IMR-90 (cell line): ENCODE measurements at regions not wholly inside any gene's neighbourhood (a gene's known extent, or its start where the extent isn't known, plus 50 kb on each side); places are given as distances from the start of the nearest gene placed in this dataset.

ENCODE experiments used
- ATAC-seq: fragments of 200-7000 bp; cut with Tn5 transposase; 2 replicates; pipeline ENCODE4 v1.9.1; 2020; ENCODE audit warnings: low read depth, mild to moderate bottlenecking, moderate library complexity
- BruUV-seq: library from RNA; stranded (reverse); fragments of 400-500 nt; replicated peaks from 2 replicates; lab custom pipeline; 2021; lab: Mats Ljungman, UMichigan
- CTCF ChIA-PET: fragments of 300-600 bp; formaldehyde crosslinking; extraction: SDS; loops from one replicate; lab custom pipeline; 2021; ENCODE audit warnings: antibody characterized with exemption; lab: Yijun Ruan, JAX
- POLR2A ChIA-PET: fragments of 300-600 bp; sonication (Branson Sonifier 250); formaldehyde crosslinking; loops from one replicate; lab custom pipeline; 2022; ENCODE audit warnings: antibody characterized with exemption; ENCODE audit not compliant: unreplicated experiment; lab: Charles Lee
- DNase-seq: peaks from one replicate; pipeline ENCODE4 v3.0.0; 2013
- H2AFZ ChIP-seq: replicated peaks from 2 replicates; pipeline ENCODE3; 2013; ENCODE audit warnings: low read length, mild to moderate bottlenecking; ENCODE audit not compliant: poor library complexity
- H2AK5ac ChIP-seq: 2 replicates; pipeline ENCODE4 v1.6.1; 2013; ENCODE audit warnings: low read depth, low read length, inconsistent platforms
- H2AK9ac ChIP-seq: replicated peaks from 2 replicates; pipeline ENCODE3; 2013; ENCODE audit warnings: mild to moderate bottlenecking, low read depth, low read length, moderate library complexity; ENCODE audit not compliant: poor library complexity
- H2BK120ac ChIP-seq: 2 replicates; pipeline ENCODE4 v1.6.1; 2013; ENCODE audit warnings: low read depth, low read length, inconsistent platforms
- H2BK15ac ChIP-seq: 3 replicates; pipeline ENCODE4 v1.6.1; 2013; ENCODE audit warnings: low read depth, low read length, inconsistent platforms
- H2BK20ac ChIP-seq: 2 replicates; pipeline ENCODE4 v1.6.1; 2013; ENCODE audit warnings: low read depth, mild to moderate bottlenecking, inconsistent platforms, low read length, moderate library complexity
- H2BK5ac ChIP-seq: 2 replicates; pipeline ENCODE4 v1.6.1; 2013; ENCODE audit warnings: mild to moderate bottlenecking, low read depth, low read length, inconsistent platforms; ENCODE audit not compliant: poor library complexity, severe bottlenecking
- H3K14ac ChIP-seq: replicated peaks from 2 replicates; pipeline ENCODE4 v1.6.1; 2013; ENCODE audit warnings: low read depth, low read length, inconsistent platforms
- H3K18ac ChIP-seq: 2 replicates; pipeline ENCODE4 v1.6.1; 2013; ENCODE audit warnings: low read depth, low read length, control low read depth
- H3K23ac ChIP-seq: 2 replicates; pipeline ENCODE4 v1.6.1; 2013; ENCODE audit warnings: low read depth, low read length, inconsistent platforms
- H3K27ac ChIP-seq: 2 replicates; pipeline ENCODE4 v1.5.1; 2013; ENCODE audit warnings: mild to moderate bottlenecking, control low read depth, low read length; ENCODE audit not compliant: insufficient read depth
- H3K27me3 ChIP-seq: 2 replicates; pipeline ENCODE4 v1.6.1; 2013; ENCODE audit warnings: low read length; ENCODE audit not compliant: control insufficient read depth, insufficient read depth
- H3K36me3 ChIP-seq: 2 replicates; pipeline ENCODE4 v1.6.1; 2013; ENCODE audit warnings: low read length, mixed read lengths; ENCODE audit not compliant: control insufficient read depth, insufficient read depth
- H3K4ac ChIP-seq: 2 replicates; pipeline ENCODE4 v1.6.1; 2013; ENCODE audit warnings: low read depth, low read length, inconsistent platforms
- H3K4me1 ChIP-seq: 2 replicates; pipeline ENCODE4 v1.6.1; 2013; ENCODE audit warnings: low read length, mixed read lengths; ENCODE audit not compliant: control insufficient read depth, insufficient read depth
- H3K4me2 ChIP-seq: 2 replicates; pipeline ENCODE4 v1.6.1; 2013; ENCODE audit warnings: low read depth, mild to moderate bottlenecking, control low read depth, low read length, moderate library complexity
- H3K4me3 ChIP-seq: 2 replicates; pipeline ENCODE4 v1.5.1; 2013; ENCODE audit warnings: low read depth, mild to moderate bottlenecking, control low read depth, low read length, moderate library complexity; ENCODE audit not compliant: insufficient read depth
- H3K56ac ChIP-seq: 2 replicates; pipeline ENCODE4 v1.6.1; 2013; ENCODE audit warnings: low read length, inconsistent platforms; ENCODE audit not compliant: insufficient read depth; ENCODE audit errors: extremely low read depth
- H3K79me1 ChIP-seq, 2 experiments: 2 replicates each; pipeline ENCODE4 v1.6.1; 2013; ENCODE audit warnings: low read length in 2 of 2, inconsistent platforms in 1 of 2, low read depth in 1 of 2
- H3K9ac ChIP-seq: 2 replicates; pipeline ENCODE4 v1.6.1; 2013; ENCODE audit warnings: low read depth, low read length, control low read depth
- H3K9me1 ChIP-seq: 2 replicates; pipeline ENCODE4 v1.6.1; 2013; ENCODE audit warnings: low read length, inconsistent platforms; ENCODE audit not compliant: insufficient read depth
- H3K9me3 ChIP-seq: 2 replicates; pipeline ENCODE4 v1.6.1; 2013; ENCODE audit warnings: low read length; ENCODE audit not compliant: control insufficient read depth, insufficient read depth
- H4K20me1 ChIP-seq: 2 replicates; pipeline ENCODE4 v1.6.1; 2013; ENCODE audit warnings: low read length, inconsistent platforms; ENCODE audit not compliant: insufficient read depth
- H4K5ac ChIP-seq: 2 replicates; pipeline ENCODE4 v1.6.1; 2013; ENCODE audit warnings: mild to moderate bottlenecking, low read depth, low read length, control low read depth
- H4K8ac ChIP-seq, 2 experiments: 2 replicates each; pipeline ENCODE4 v1.6.1; 2013; ENCODE audit warnings: low read depth in 2 of 2, low read length in 2 of 2, control low read depth in 1 of 2, inconsistent platforms in 1 of 2
- H4K91ac ChIP-seq: 2 replicates; pipeline ENCODE4 v1.6.1; 2013; ENCODE audit warnings: low read depth, low read length, inconsistent platforms; ENCODE audit not compliant: insufficient read depth
- BHLHE40 ChIP-seq: fragments of 150-350 bp; IDR thresholded peaks from 2 replicates; pipeline ENCODE4 v1.6.1; 2016; ENCODE audit warnings: mild to moderate bottlenecking, low read depth, low read length
- CEBPB ChIP-seq: IDR thresholded peaks from 2 replicates; pipeline ENCODE4 v1.6.1; 2012; ENCODE audit warnings: low read depth, low read length, improper control_type of control experiment
- CHD1 ChIP-seq: IDR thresholded peaks from 2 replicates; pipeline ENCODE4 v1.6.1; 2012; ENCODE audit warnings: low read depth, low read length, improper control_type of control experiment
- MAZ ChIP-seq: IDR thresholded peaks from 2 replicates; pipeline ENCODE4 v1.6.1; 2012; ENCODE audit warnings: low read depth, mild to moderate bottlenecking, low read length, improper control_type of control experiment, moderate library complexity, borderline replicate concordance
- MXI1 ChIP-seq: IDR thresholded peaks from 2 replicates; pipeline ENCODE4 v1.6.1; 2012; ENCODE audit warnings: low read depth, mild to moderate bottlenecking, low read length, moderate library complexity, borderline replicate concordance
- NFE2L2 ChIP-seq: fragments of 150-350 bp; IDR thresholded peaks from 2 replicates; pipeline ENCODE4 v1.6.1; 2016; ENCODE audit warnings: low read depth, mild to moderate bottlenecking, low read length
- POLR2A ChIP-seq: IDR thresholded peaks from 2 replicates; pipeline ENCODE4 v1.6.1; 2012; ENCODE audit warnings: mild to moderate bottlenecking, low read depth, low read length
- RAD21 ChIP-seq: IDR thresholded peaks from 2 replicates; pipeline ENCODE4 v1.6.1; 2012; ENCODE audit warnings: low read length, improper control_type of control experiment
- RCOR1 ChIP-seq: IDR thresholded peaks from 2 replicates; pipeline ENCODE4 v1.6.1; 2012; ENCODE audit warnings: mild to moderate bottlenecking, low read length, improper control_type of control experiment; ENCODE audit not compliant: insufficient replicate concordance
- SMC3 ChIP-seq: fragments of 150-350 bp; IDR thresholded peaks from 2 replicates; pipeline ENCODE4 v1.6.1; 2016; ENCODE audit warnings: low read depth, mild to moderate bottlenecking, antibody characterized with exemption, low read length, moderate library complexity
- WGBS, 2 experiments: methylation state at CpG; one replicate each; pipeline versions ENCODE4 v1.1.5 to v1.1.7; 2013; ENCODE audit warnings: missing lambda C conversion rate in 2 of 2; ENCODE audit not compliant: insufficient read length in 1 of 2; ENCODE audit errors: extremely low coverage in 2 of 2; 5-methylcytosine and 5-hydroxymethylcytosine counted together
- dilution Hi-C: fragments of 300-500 bp; cut with HindIII; formaldehyde crosslinking; loops from one replicate; pipeline ENCODE4 v1.14.3; 2018; ENCODE audit warnings: low sequenced_read_pairs; ENCODE audit not compliant: unreplicated experiment
- in situ Hi-C: fragments of 300-500 bp; cut with MboI; formaldehyde crosslinking; loops from 3 replicates; pipeline ENCODE4 v1.14.3; 2019; ENCODE audit warnings: low sequenced_read_pairs, inconsistent platforms, mixed read lengths
- intact Hi-C: fragments of 100-400 bp; cut with micrococcal nuclease; formaldehyde crosslinking; loops from 2 replicates; pipeline ENCODE4 v1.10.0; 2022
- TF ChIP-seq, protein P1 (sequence below): fragments of 150-350 bp; IDR thresholded peaks from 2 replicates; pipeline ENCODE4 v1.6.1; 2017; ENCODE audit warnings: mild to moderate bottlenecking, antibody characterized with exemption, low read length, low read depth
- TF ChIP-seq, protein P2 (sequence below): fragments of 150-350 bp; IDR thresholded peaks from 2 replicates; pipeline ENCODE4 v1.6.1; 2016; ENCODE audit warnings: low read depth, mild to moderate bottlenecking, low read length, moderate library complexity, borderline replicate concordance
- TF ChIP-seq, protein P3 (sequence below): conservative IDR thresholded peaks from 2 replicates; pipeline ENCODE4 v1.5.1; 2012; ENCODE audit warnings: mild to moderate bottlenecking, low read depth, low read length, improper control_type of control experiment

DNA sequence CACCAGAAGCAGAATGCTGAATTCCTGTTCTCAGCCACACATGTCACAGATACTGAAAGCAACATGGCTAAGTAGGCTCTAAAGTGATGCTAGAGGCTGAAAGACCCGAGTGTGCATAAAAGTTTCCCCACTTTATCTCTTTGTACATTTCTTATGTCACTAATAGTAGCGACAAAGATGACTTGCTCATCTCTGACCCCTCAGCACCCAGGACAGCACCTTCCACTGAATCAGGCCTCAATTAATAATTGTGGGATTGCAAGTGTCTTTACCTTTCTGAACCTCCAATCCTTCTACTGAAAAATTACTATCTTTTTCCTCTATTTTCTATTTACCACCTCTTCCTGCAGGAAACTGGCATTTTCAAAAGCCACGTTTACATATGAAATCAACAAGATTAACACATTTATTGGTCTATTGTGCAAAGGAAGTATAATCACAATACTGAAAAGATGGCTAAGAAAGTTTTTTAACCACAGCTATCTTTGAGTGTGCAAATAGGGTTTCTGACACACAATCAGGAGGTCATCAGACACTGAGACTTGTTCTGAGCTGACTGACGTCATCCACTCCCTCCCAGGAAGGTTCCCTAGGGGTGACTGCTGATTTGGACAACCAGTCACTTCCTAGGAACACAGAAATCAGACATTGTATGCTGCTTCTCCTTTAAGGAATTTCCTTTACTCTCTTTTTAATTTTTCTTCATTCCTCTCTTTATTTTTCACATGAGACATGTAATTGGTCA is 213.9 kb upstream of the ISX start:
- H4K20me1 ChIP-seq, result no peaks in the 10 kb centered on the region
- H3K9me1 ChIP-seq, result no peaks in the 10 kb centered on the region
- no TSS peak for BruUV-seq
- dilution Hi-C loops, result no loop called here
- H4K5ac ChIP-seq, result no peak overlapping the region
- H4K91ac ChIP-seq, result no peak overlapping the region
- no peak overlapping the region for H2BK15ac ChIP-seq
- no peak overlapping the region for H3K4me3 ChIP-seq
- H2AK5ac ChIP-seq, result no peak overlapping the region
- H3K79me1 ChIP-seq, result no peaks in the 10 kb centered on the region
- ATAC-seq (no peak), DNase-seq (no peak)
- TF ChIP-seq SMC3 (no peak), BHLHE40 (no peak), RAD21 (no peak), NFE2L2 (no peak), MAZ (no peak), RCOR1 (no peak), MXI1 (no peak), POLR2A (no peak), CHD1 (no peak), CEBPB (no peak)
- TF ChIP-seq, protein P1, sequence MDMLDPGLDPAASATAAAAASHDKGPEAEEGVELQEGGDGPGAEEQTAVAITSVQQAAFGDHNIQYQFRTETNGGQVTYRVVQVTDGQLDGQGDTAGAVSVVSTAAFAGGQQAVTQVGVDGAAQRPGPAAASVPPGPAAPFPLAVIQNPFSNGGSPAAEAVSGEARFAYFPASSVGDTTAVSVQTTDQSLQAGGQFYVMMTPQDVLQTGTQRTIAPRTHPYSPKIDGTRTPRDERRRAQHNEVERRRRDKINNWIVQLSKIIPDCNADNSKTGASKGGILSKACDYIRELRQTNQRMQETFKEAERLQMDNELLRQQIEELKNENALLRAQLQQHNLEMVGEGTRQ, result no peak
- TF ChIP-seq, protein P2, sequence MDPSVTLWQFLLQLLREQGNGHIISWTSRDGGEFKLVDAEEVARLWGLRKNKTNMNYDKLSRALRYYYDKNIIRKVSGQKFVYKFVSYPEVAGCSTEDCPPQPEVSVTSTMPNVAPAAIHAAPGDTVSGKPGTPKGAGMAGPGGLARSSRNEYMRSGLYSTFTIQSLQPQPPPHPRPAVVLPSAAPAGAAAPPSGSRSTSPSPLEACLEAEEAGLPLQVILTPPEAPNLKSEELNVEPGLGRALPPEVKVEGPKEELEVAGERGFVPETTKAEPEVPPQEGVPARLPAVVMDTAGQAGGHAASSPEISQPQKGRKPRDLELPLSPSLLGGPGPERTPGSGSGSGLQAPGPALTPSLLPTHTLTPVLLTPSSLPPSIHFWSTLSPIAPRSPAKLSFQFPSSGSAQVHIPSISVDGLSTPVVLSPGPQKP, result no peak
- TF ChIP-seq, protein P3, sequence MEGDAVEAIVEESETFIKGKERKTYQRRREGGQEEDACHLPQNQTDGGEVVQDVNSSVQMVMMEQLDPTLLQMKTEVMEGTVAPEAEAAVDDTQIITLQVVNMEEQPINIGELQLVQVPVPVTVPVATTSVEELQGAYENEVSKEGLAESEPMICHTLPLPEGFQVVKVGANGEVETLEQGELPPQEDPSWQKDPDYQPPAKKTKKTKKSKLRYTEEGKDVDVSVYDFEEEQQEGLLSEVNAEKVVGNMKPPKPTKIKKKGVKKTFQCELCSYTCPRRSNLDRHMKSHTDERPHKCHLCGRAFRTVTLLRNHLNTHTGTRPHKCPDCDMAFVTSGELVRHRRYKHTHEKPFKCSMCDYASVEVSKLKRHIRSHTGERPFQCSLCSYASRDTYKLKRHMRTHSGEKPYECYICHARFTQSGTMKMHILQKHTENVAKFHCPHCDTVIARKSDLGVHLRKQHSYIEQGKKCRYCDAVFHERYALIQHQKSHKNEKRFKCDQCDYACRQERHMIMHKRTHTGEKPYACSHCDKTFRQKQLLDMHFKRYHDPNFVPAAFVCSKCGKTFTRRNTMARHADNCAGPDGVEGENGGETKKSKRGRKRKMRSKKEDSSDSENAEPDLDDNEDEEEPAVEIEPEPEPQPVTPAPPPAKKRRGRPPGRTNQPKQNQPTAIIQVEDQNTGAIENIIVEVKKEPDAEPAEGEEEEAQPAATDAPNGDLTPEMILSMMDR, result no peak
- H2BK5ac ChIP-seq, result no peak overlapping the region
- POLR2A ChIA-PET, result no interaction called here
- no peak overlapping the region for H2AK9ac ChIP-seq
- H3K14ac ChIP-seq, result no peak overlapping the region
- no peak overlapping the region for H3K18ac ChIP-seq
- H4K8ac ChIP-seq, result no peak overlapping the region
- no peaks in the 10 kb centered on the region for H3K4me1 ChIP-seq
- H3K27ac ChIP-seq, result no peak overlapping the region
- no peak overlapping the region for H3K4me2 ChIP-seq
- no peak overlapping the region for H3K56ac ChIP-seq
- H2BK120ac ChIP-seq, result no peak overlapping the region
- H3K23ac ChIP-seq, result no peak overlapping the region
- H3K4ac ChIP-seq, result no peak overlapping the region
- intact Hi-C loops, result no loop called here
- no peak overlapping the region for H2AFZ ChIP-seq
- no peaks in the 10 kb centered on the region for H3K27me3 ChIP-seq
- no peaks in the 10 kb centered on the region for H3K36me3 ChIP-seq
- in situ Hi-C loops, result no loop called here
- CTCF ChIA-PET, result no interaction called here
- peaks cover 8% of the 10 kb centered on the region for H3K9me3 ChIP-seq
- no peak overlapping the region for H2BK20ac ChIP-seq
- WGBS, 2 experiments, result no CpG with 5 or more reads among the region's 4 CpGs
- H3K9ac ChIP-seq, result no peak overlapping the region
